Loucy (cell line): ENCODE measurements at regions not wholly inside any gene's neighbourhood (a gene's known extent, or its start where the extent isn't known, plus 50 kb on each side); places are given as distances from the start of the nearest gene placed in this dataset.

Source experiments
- CTCF ChIP-seq: fragments of 200-600 bp; sonication (generic); conservative IDR thresholded peaks from 2 replicates; pipeline ENCODE4 v1.5.1; 2014; ENCODE audit warnings: mild to moderate bottlenecking, antibody characterized with exemption, low read length
- EZH2phosphoT487 ChIP-seq: fragments of 200-600 bp; IDR thresholded peaks from 2 replicates; pipeline ENCODE4 v1.6.1; 2018; ENCODE audit warnings: antibody characterized with exemption, mild to moderate bottlenecking, moderate library complexity, borderline replicate concordance

- TF ChIP-seq CTCF (no peak), EZH2phosphoT487 (no peak)
These were observed 313.8 kb downstream of the MTX2 start for GRCh38 chr2:176582990-176583481.
